Panc1 (cell line): ENCODE measurements at regions not wholly inside any gene's neighbourhood (a gene's known extent, or its start where the extent isn't known, plus 50 kb on each side); places are given as distances from the start of the nearest gene placed in this dataset.

Experiments used
- CTCF ChIP-seq: fragments of 450-650 bp; IDR thresholded peaks from 2 replicates; pipeline ENCODE4 v1.5.1; 2017; ENCODE audit warnings: mild to moderate bottlenecking
- POLR2AphosphoS5 ChIP-seq: IDR thresholded peaks from 2 replicates; pipeline ENCODE4 v1.6.1; 2012; ENCODE audit warnings: mild to moderate bottlenecking, low read depth, low read length, moderate library complexity
- REST ChIP-seq, 2 experiments: IDR thresholded peaks; 2 replicates each; pipeline ENCODE4 v1.6.1; 2011 to 2012; ENCODE audit warnings: low read depth in 2 of 2, control low read depth in 1 of 2, low read length in 1 of 2, mild to moderate bottlenecking in 1 of 2, moderate library complexity in 1 of 2; ENCODE audit not compliant: insufficient read depth in 1 of 2
- SIN3A ChIP-seq: IDR thresholded peaks from 2 replicates; pipeline ENCODE4 v1.6.1; 2012; ENCODE audit warnings: low read depth, mild to moderate bottlenecking, low read length, moderate library complexity, borderline replicate concordance; ENCODE audit not compliant: insufficient read depth

GRCh38 chr6:91509039-91509438, 922.2 kb upstream of the MAP3K7 start:
- TF ChIP-seq POLR2AphosphoS5 (no peak), CTCF (no peak), SIN3A (no peak), REST (IDR thresholded peaks at IDR 0.05; ENCODE audit: insufficient read depth in 1 of 2, low read depth in 2 of 2, low read length in 1 of 2) (no peak)
